ENCODE measurements at regions not wholly inside any gene's neighbourhood (a gene's known extent, or its start where the extent isn't known, plus 50 kb on each side); places are given as distances from the start of the nearest gene placed in this dataset.
A peak's percentile ranks its signal among the peaks of the same experiment; 100 is the strongest.

DNA sequence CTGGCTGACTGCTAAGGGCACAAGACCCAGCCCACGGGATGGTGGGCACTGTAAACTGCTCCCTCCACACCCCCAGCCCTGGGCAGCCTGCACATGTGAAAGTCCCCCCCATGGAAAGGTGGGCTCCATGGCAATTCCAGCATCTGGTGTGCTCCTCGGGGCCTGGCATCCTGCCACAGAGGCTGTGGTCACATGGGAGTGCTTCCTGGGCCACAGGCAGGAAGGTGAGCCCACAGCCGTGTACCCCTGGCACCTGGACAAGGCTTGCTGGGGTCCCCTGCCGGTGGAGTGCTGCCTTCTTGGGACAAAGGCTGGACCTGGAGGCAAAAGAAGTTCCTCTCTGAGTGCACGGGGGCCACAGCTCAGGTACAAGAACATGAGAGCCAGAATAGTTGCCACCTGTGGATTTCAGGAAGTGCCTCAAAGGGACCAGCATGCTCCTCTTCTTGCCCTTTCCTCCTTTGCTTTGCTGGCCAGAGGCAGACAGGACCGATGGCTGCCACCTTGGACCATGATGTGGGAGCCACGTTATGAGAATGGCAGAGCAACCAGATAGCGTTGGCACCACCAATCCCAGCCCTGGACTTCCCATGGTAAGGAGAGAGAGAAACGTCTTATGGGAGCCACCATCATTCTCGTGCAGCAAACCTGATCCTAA lies 120.2 kb upstream of the MLN start:
- no peak for DNase-seq (ENCODE audit: low read depth)

DNA sequence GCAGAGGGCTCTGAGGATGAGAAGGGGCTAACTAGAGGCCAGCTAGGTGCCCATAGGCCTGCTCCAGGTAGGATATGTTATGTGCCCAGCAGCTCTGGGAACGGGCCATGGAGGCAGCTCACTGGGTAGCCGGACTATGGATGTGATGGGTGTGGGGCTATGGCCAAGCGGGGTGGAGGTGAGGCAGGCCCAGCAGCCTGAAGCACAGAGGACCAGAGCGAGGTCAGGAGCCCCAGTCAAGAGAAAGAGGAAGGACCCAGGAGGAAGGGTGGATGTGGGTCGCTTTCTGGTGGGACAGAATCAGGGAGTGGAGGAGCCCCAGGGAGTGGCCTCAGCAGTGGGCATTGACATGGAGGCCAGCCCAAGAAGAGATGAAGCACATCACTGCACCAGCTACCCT lies 117.9 kb upstream of the MLN start:
- DNase-seq (ENCODE audit: low read depth) = no peak

DNA sequence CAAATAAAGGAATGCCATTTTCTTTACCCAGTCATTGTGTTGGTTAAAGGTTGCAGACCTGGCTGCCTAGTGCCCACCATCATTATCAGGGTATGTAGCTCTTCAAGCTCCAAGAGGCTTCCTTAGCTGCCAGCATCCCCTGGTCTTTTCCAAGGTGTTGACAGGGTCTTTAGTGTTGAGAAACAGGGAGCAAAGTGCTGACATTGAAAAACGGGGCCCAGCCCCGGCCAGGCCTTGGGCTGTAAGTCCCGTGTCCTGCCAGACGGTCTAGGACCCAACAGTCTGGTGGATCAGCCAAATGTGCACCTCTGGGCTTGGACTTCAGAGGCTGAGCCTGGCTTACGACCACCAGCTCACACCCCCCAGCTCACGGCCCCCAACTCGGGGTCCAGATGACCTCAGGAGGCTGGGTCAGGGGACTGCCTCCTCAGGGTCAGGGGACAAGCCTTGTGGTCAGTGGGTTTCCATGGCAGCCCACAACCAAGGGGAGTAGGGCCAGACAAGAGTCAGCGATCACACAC lies 114.4 kb upstream of the MLN start:
- DNase-seq (ENCODE audit: low read depth) = no peak

DNA sequence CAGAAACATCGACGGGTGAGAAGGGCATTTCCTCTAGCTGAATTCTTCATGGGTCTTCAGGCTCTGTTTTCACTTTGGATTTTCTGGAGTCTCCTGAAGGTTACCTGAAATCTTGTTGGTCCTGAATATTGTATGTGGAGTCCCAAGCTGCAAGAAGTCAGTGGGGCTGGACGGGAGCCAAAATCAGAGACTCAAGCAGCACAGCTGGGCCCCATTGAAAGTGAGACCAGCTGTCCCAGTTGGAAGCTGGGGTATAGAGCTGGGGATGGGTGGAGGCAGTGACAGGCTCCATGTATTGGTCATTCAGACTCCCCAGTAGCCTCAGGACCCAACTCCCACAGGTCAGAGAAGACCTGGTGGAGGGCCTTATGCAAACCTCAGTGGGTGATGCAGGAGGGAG lies 111.3 kb upstream of the MLN start:
- no peak for DNase-seq (ENCODE audit: low read depth)

DNA sequence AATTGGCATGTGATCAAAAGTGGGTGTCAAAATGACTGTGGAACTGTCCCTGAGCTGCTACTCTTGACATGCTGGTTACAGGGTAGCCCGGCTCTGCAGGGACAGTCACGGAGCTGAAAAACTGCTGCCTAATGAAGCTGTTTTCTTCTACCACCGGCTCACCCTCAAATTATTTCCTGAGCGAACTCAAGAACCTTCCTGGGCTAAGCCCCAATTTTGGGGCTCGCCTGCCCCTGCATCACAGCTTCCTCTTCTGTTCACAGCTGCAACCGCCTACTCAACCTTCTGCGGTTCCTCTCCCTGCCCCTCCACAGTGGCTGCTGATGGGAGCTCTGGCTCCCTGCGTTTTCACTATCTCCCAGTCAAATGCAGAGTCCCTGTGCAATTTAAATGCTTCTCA lies 110.8 kb upstream of the MLN start:
- no peak for DNase-seq (ENCODE audit: low read depth)

DNA sequence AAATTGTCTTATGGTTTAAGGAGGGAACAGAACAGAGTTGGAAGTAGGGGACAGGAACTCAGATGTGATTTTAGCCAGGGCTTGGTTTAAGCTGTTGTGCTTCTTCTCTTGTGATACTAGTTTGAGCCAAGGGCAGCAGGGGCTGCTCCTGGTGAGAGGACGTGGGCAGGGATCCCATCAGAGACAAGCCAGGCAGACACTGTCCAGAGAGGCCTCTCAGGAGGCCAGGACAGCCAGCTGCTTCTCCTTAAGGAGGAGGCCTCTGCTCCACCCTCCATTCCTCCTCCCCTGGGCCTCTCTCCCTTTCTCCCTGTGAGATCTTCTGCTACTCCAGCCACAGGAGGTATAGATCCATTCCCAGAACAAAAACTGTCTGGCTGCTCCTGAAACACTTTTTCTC lies 108.4 kb upstream of the MLN start:
- DNase-seq (ENCODE audit: low read depth) = no peak

DNA sequence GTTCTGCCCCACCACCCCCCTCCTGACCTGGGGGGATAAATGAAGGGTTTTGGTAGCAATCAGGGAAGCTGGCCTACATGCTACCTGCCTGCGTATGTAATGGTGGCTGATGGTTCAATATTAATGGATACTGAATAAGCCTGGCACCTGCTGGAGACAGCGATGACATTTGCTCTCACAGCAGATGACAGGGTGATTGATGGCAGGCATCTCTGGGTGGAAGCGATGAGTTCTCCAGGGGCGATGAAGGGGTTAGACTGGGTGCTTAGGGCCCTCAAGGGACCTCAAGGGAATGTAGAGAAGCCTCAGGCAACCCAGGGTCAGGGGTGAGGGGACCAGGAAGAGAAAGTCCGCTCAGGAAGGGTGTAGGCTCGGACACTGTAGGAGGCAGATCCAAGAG lies 107.7 kb upstream of the MLN start:
- no peak for DNase-seq (ENCODE audit: low read depth)

DNA sequence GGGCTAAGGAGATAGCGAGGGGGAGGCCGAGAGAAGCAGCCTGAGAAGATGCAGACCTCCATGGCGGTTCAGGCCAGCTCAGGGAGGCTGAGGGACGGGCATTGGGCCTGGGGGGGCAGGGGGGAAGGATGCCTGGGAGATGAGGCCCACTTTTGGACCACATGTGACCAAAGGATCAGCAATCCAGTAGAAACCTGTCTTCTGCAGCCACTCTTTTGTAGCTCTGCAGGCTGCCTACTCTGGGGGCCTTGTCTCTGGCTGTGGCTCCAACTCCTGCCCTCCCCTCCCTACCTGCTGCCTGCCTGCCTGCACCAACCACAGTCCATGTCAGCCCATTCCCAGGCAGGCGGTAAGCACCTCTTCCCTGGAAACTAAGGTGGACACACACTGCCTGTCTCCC lies 106.8 kb upstream of the MLN start:
- DNase-seq (ENCODE audit: low read depth) = no peak

DNA sequence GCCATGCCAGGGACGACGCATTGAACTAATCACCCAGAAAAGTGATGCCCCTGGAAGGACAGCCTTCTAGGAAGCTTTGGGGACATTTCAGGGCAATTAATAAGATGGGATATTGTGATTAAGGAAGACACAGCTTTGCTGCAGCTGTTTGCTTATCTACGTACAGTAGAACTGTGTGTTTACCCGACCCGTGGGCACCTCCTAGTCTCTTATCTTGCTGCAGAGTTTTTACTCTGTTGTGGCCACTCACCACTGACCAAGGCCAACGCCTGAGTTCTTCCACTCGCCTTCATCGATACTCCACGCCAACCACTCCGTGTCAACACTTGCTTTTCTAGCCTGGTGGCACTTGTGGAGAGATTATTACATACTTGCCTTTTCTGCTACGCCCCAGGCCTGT lies 105.9 kb upstream of the MLN start:
- no peak for DNase-seq (ENCODE audit: low read depth)

DNA sequence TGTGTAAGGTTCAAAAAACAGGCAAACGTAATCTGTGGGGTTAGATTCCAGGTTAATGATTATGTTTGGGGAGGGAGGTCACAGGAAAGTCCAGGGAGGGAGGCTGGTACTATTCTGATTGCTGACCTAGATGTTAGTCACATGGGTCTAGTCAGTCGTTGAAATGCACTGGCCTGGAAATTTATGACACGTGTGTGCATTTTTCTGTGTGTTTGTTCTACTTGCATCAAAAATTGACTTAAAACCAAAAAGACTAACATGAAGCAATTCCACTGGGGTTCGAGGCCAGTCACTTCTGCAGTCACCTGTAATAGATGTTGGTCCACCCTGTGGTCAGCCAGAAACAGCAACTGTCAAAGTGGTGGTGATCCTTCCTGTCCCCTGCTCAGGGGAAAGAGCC lies 104.2 kb upstream of the MLN start:
- DNase-seq (ENCODE audit: low read depth) = peak; percentile 80

DNA sequence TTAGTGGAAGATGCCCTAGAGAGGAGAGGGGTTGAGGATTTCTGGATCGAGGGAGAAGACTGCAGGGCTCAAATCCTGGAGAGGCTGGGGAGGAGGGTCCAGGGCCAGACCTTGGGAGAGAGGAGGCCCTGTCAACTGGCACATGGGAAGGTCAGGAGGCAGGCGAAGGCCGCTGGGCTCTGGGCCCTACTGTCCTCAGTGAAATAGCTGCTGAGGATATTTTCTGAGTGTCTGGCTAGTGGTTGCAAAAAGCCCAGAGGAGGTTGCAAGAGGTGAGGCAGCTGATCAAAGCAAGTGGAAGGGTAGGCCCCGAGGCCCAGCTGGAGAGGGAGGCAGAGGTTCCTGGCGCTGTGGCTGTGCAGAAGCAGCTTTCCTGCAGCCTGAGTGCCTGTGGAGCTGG lies 103.4 kb upstream of the MLN start:
- DNase-seq (ENCODE audit: low read depth) = no peak

DNA sequence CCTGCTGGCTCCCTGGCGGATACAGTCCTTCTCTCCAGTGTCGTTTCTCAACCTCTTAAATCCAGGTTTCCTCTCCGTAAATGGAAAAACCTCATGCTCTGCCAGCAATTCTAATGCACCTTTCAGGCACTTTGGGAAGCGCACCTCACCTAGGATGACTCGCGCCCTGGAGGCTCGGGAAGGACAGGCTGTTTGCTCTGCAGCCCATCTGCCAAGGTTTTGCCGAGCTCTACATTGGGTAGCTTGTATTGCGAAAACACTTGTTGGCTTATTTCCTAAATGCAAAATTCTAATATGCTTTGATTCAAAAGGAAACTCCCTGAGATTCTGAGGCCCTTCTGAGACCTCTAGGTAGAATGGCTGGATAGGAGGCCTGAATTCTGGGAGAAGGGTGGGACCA lies 102.6 kb upstream of the MLN start:
- no peak for DNase-seq (ENCODE audit: low read depth)

DNA sequence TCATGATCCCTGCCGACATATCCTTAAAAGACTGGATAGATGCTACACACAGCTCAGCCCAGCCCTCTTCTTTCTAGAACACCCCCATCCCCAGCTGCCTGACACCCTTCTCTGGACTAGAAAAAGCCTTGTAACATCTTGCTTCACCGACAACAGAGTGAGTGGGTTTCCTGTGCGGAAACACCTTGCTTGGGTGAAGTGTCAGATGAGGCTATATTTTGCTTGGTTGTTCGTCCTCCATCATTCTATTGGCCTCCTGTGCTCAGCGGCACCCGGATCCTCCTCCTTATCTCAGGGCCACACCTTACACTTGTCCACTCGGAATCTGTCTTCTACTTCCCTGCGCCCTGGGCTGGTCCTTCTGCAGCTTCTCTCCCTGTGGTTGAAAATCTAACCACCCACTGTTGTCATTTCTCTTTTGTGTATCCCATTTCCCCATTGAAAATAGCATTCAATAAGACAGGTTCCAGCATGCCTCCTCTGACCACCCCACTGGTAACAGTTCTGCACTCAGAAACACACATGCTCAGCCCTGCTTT lies 101.3 kb upstream of the MLN start:
- DNase-seq (ENCODE audit: low read depth) = no peak

DNA sequence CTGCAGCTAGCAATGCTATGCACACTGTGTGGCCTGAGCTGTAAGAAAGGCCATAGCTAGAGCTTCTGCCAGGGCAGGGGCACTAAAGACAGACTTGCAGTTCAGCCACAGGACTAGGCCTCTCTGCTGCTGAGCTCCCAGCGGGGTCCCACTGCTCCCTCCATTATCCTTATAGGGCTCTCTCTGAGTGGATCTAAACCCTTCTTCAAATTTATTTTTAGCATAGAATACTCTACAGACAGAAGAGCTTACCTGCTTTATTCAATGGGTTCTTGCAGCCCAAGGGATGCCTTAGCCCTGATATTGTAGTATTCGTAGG lies 100.9 kb upstream of the MLN start:
- no peak for DNase-seq (ENCODE audit: low read depth)

DNA sequence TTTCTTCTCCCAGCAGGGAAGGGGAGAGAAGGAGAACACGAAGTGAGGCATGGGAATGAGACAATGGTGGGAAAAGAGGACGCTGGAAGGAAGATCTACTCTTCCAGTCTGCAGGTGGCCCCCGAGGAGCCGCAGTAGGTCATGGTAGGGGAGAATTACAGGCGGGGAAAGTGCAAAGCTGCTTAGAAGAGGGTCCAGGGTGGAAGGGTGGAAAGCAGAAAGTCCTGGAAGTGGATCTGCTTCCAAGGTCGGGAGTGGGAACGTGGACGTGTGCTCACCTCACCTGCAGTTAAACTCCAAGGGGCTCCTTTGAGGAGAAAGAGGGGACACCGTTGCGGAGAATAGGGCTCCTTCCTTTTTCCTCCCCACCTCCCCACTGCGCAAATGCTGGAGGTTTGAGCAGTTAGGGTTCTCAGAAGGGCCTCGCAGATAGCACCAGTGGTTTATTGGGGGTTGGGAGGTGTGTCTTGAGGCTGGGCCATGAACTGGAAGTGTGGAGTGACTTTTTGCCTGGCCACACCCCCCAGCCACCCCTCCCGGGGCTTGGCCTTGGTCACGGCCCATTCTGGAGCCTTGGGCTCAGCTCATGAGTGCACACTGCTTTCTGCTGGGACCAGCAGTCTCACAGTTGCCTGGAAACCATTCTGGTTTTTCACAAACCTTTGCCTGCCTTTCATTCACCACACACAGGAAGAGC lies 100.4 kb upstream of the MLN start:
- DNase-seq (ENCODE audit: low read depth) = peak; percentile 33

DNA sequence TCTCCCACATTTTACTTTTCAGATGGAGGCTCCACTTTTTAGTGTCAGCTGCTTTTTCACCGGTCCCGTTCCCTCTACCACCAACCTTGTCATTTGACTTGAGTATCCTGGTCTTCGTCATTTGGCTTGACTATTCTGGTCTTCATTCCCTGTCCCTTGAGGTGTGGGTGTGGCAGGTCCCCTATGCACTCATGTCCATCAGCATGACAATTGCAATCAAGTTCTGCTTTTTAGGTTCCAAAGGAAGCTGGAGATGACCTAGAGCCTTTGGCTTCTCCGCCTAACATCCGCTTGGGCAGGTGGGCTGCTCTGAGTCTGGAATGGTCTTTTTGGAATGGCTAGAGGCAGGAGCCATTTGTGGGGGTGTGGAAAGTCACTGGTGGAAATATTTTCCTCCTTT lies 99.8 kb upstream of the MLN start:
- DNase-seq (ENCODE audit: low read depth) = no peak

DNA sequence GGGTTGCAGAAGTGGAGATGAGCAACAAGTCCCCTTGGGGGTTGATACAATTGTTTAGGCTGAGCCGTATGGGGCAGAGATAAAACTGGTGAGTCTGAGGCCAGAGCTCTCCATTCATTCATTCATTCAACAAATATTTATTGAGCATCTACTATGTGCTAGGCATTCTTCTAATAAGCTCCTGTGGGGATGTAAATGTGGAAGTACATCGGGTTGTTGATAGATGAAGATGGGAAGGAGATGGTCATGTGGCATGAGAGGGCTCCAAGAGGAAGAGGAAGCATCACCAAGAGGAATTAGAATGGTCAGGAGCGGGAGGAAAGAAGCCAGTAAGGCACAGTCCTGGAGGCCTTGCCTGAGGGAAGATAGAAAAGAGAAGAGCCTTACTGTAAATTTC lies 98.7 kb upstream of the MLN start:
- DNase-seq (ENCODE audit: low read depth) = no peak

DNA sequence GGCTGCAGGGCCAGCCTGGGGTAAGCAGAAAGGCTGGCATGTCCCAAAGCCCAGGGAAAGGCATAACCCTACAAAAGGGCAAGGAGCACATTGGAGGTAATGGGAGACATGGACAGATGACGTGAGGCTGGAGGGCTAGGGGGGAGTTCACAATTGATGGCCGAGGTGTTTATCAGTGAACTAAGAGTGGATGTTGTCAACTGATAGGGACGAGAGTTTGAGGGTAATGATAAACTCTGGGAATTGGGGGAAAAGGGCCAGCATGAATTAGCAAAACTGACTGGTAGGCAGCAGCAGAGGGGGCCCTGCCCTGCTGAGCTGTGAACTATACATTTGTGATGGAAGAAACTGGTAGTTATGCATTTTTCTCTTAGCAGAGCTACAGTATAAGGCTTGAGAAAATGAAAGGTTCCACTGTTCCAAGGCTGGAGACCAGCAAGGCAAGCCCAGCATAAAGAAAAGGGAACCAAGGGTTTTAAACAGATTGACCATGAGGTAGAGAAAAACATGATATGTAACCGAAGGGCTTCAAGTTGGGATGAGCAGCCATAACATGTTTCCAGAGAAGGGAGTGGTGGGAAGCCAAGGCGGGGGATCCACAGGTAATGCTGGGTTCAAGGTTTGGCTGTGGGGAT lies 98.1 kb upstream of the MLN start:
- DNase-seq (ENCODE audit: low read depth) = no peak

DNA sequence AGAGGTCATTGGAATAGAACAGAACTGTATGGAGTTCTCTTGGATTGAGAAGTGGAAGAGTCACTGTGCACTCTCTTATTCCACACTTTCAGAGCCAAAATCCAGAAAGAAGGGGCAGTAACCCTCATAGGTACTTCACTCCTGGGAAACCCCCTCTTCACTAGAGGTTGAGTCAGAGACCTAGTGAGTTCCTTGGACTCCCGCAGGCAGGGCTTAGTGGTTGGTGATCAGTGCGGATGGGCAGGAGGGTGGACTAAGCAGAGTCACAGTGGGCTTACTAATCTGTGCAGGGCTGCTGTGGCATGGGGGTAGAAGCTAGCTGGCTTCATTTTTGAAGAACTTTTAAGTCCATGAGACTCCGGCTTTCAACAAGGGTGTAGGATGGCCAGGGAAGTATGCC lies 95.0 kb upstream of the MLN start:
- no peak for DNase-seq (ENCODE audit: low read depth)

DNA sequence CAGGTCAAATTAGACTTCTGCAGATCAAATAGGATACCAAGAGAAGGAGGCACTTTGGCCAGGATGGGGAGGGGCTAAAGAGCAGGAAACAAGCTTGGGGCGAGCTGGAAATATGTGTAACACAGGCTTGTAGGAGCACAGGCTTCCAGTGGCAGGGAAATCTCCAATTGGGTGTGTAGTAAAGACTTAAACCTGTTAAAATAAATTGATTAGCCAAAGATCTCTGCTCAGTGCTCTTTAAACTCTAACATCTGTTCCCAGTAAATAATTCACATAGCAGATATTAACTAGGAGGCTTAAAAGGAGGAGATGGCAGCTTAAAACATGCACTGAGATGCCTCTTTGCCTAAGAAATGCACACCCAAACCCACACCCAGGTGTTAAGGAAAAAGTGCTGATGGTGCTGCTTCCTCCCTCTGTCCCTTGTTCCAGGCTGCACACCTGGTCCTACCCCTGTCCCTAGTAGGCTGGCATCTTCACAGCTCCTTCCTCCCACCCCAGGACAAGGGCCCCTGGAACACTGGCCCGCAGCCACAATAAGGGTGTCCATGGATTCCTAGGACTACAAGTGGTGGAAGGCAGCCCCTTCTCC lies 93.5 kb upstream of the MLN start:
- DNase-seq (ENCODE audit: low read depth) = no peak

DNA sequence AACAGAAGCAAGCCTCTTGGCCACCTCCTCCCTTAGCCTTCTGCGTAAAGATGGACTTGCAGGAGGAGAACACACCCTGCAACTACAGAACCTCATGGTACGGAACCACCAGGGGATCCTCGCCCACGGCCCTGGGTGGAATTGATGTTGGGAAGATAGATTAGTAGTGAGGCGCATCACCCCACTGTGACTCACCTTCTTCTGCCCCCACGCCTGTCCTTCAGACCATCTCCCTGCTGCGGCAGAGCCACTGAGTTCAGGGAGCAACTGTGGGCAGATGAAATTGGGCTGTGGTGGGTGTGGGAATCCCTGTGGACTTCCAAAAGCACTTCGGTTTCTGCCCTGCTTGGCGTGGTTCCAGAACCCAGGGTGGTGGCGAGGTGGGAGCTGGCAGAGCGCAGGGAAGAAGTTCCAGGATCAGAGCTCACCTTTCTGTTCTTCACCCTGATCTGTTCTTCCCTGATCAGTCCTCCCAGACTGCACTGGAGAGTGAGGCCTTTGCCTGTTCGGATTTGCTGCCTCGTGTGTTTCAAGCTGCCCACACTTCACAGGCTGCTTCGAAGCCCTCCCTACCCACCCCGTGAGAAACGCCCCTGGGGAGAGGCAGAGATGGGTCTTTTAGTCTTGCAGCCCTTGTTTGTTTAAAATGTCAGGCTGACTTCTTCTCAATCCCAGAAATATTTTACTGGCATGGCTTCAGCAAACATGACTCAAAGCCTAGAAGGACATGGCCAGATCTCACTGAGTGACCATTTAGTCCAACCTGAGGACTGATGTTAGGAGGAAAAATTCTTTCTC lies 92.8 kb upstream of the MLN start:
- no peak for DNase-seq (ENCODE audit: low read depth)

DNA sequence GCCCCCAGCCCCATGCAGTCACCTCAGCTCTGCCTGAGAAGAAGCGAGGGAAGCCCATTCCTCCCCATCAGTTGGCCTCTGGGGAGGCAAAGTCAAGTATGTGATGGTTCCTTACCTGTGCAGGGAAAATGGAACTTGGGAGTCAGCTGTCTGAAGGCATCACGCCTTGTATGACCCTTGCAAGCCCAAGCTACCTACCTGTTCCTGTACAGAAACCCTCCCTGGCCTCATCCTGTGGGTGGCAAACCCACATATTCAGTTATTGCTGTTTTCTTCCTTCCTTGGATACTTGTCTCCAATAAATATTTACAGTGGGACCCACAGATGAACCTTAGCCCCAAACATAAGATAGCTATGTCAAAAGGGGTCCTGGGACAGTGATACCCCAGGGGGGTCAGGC lies 92.2 kb upstream of the MLN start:
- DNase-seq (ENCODE audit: low read depth) = no peak
